Karpas-422 (cell line): ENCODE measurements at regions not wholly inside any gene's neighbourhood (a gene's known extent, or its start where the extent isn't known, plus 50 kb on each side); places are given as distances from the start of the nearest gene placed in this dataset.
A peak's percentile ranks its signal among the peaks of the same experiment; 100 is the strongest.

Experiments used
- DNase-seq: peaks from one replicate; pipeline ENCODE4 v3.0.0-alpha.2; 2015
- H2AFZ ChIP-seq: fragments of 200-600 bp; sonication (generic); 2 replicates; pipeline ENCODE4 v1.6.1; 2014; ENCODE audit warnings: antibody characterized with exemption, low read length, mixed read lengths
- H3K27ac ChIP-seq: fragments of 200-600 bp; sonication (generic); 2 replicates; pipeline ENCODE4 v1.5.1; 2014; ENCODE audit warnings: mild to moderate bottlenecking, low read length, moderate library complexity
- H3K27me3 ChIP-seq: fragments of 200-600 bp; sonication (generic); 2 replicates; pipeline ENCODE4 v1.6.1; 2014; ENCODE audit warnings: low read length, mixed read lengths
- H3K36me3 ChIP-seq: fragments of 200-600 bp; sonication (generic); 2 replicates; pipeline ENCODE4 v1.6.1; 2014; ENCODE audit warnings: low read length, mixed read lengths; ENCODE audit not compliant: insufficient read depth
- H3K4me1 ChIP-seq: fragments of 200-600 bp; sonication (generic); 2 replicates; pipeline ENCODE4 v1.6.1; 2014; ENCODE audit warnings: mild to moderate bottlenecking, low read length, mixed read lengths
- H3K4me2 ChIP-seq: fragments of 200-600 bp; sonication (generic); 2 replicates; pipeline ENCODE4 v1.6.1; 2014; ENCODE audit warnings: low read length, low read depth, mild to moderate bottlenecking; ENCODE audit not compliant: poor library complexity, severe bottlenecking
- H3K4me3 ChIP-seq: fragments of 200-600 bp; sonication (generic); 2 replicates; pipeline ENCODE4 v1.5.1; 2014; ENCODE audit warnings: mild to moderate bottlenecking, antibody characterized with exemption, low read length, mixed read lengths
- H3K79me2 ChIP-seq: fragments of 200-600 bp; sonication (generic); 2 replicates; pipeline ENCODE4 v1.6.1; 2014; ENCODE audit warnings: mild to moderate bottlenecking, low read length, mixed read lengths
- H3K9ac ChIP-seq: fragments of 200-600 bp; sonication (generic); 2 replicates; pipeline ENCODE4 v1.6.0; 2014; ENCODE audit warnings: low read length
- H3K9me2 ChIP-seq: fragments of 200-600 bp; sonication (generic), shearing (Covaris generic); replicated peaks from 2 replicates; pipeline ENCODE4 v1.6.0; 2014; ENCODE audit warnings: mild to moderate bottlenecking, low read length, moderate library complexity; ENCODE audit not compliant: insufficient read depth
- H3K9me3 ChIP-seq: fragments of 300-700, 200-600 bp; sonication (generic); 2 replicates; pipeline ENCODE4 v1.6.1; 2014; ENCODE audit warnings: low read length, mixed read lengths
- H4K20me1 ChIP-seq: fragments of 200-600 bp; sonication (generic); 2 replicates; pipeline ENCODE4 v1.6.1; 2014; ENCODE audit warnings: mild to moderate bottlenecking, antibody characterized with exemption, low read length, low read depth; ENCODE audit not compliant: insufficient read depth

GRCh38 chr11:110026858-110027626 lies 66.2 kb upstream of the ZC3H12C start:
- no peak overlapping the region for H3K27ac ChIP-seq
- no peaks in the 10 kb centered on the region for H3K27me3 ChIP-seq
- H2AFZ ChIP-seq = no peak overlapping the region
- H3K9ac ChIP-seq = no peak overlapping the region
- no peak overlapping the region for H3K4me2 ChIP-seq
- H3K36me3 ChIP-seq = no peaks in the 10 kb centered on the region
- no peaks in the 10 kb centered on the region for H3K79me2 ChIP-seq
- DNase-seq = peak; percentile 72
- no peaks in the 10 kb centered on the region for H3K9me2 ChIP-seq
- H3K4me1 ChIP-seq = peaks cover 9% of the 10 kb centered on the region
- H3K4me3 ChIP-seq = no peak overlapping the region
- no peaks in the 10 kb centered on the region for H4K20me1 ChIP-seq
- no peaks in the 10 kb centered on the region for H3K9me3 ChIP-seq

- DNase-seq = no peak
- Histone ChIP-seq H4K20me1 (no peaks in the 10 kb centered on the region), H3K9me3 (no peaks in the 10 kb centered on the region), H2AFZ (no peak overlapping the region), H3K9ac (no peak overlapping the region), H3K27me3 (0 out of 2 replicates have a peak, but pooled peaks cover 3% of the 10 kb centered on the region), H3K4me3 (no peak overlapping the region), H3K9me2 (no peaks in the 10 kb centered on the region), H3K4me1 (peaks cover 9% of the 10 kb centered on the region), H3K79me2 (no peaks in the 10 kb centered on the region), H3K27ac (no peak overlapping the region), H3K4me2 (no peak overlapping the region), H3K36me3 (no peaks in the 10 kb centered on the region)
Observed at GRCh38 chr11:110027627-110028371, 65.4 kb upstream of the ZC3H12C start.

GRCh38 chr11:110028921-110029320 lies 64.3 kb upstream of the ZC3H12C start:
- Histone ChIP-seq H3K4me1 (peaks cover 9% of the 10 kb centered on the region), H3K36me3 (no peaks in the 10 kb centered on the region), H4K20me1 (no peaks in the 10 kb centered on the region), H3K9ac (no peak overlapping the region), H2AFZ (no peak overlapping the region), H3K4me3 (no peak overlapping the region), H3K9me3 (no peaks in the 10 kb centered on the region), H3K4me2 (no peak overlapping the region), H3K9me2 (no peaks in the 10 kb centered on the region), H3K27me3 (0 out of 2 replicates have a peak, but pooled peaks cover 3% of the 10 kb centered on the region), H3K79me2 (no peaks in the 10 kb centered on the region), H3K27ac (no peak overlapping the region)
- DNase-seq = no peak

- H3K9ac ChIP-seq = no peak overlapping the region
- no peaks in the 10 kb centered on the region for H3K79me2 ChIP-seq
- H3K27me3 ChIP-seq = 0 out of 2 replicates have a peak, but pooled peaks cover 3% of the 10 kb centered on the region
Observed at GRCh38 chr11:110029714-110030113, 63.5 kb upstream of the ZC3H12C start.

GRCh38 chr11:110031171-110031570 lies 62.0 kb upstream of the ZC3H12C start:
- H3K9me2 ChIP-seq = no peaks in the 10 kb centered on the region
- no peak overlapping the region for H3K4me2 ChIP-seq
- no peak overlapping the region for H3K27ac ChIP-seq
- H3K9me3 ChIP-seq = no peaks in the 10 kb centered on the region
- no peak overlapping the region for H3K9ac ChIP-seq
- no peaks in the 10 kb centered on the region for H3K36me3 ChIP-seq
- peaks cover 9% of the 10 kb centered on the region for H3K4me1 ChIP-seq
- 0 out of 2 replicates have a peak, but pooled peaks cover 3% of the 10 kb centered on the region for H3K27me3 ChIP-seq
- no peak overlapping the region for H2AFZ ChIP-seq
- no peaks in the 10 kb centered on the region for H4K20me1 ChIP-seq
- DNase-seq = no peak
- no peak overlapping the region for H3K4me3 ChIP-seq
- H3K79me2 ChIP-seq = no peaks in the 10 kb centered on the region

More at GRCh38 chr11:110029714-110030113, 63.5 kb upstream of the ZC3H12C start:
- H3K4me2 ChIP-seq = no peak overlapping the region
- no peak overlapping the region for H3K4me3 ChIP-seq
- H2AFZ ChIP-seq = no peak overlapping the region
- peaks cover 9% of the 10 kb centered on the region for H3K4me1 ChIP-seq
- H3K9me2 ChIP-seq = no peaks in the 10 kb centered on the region
- H3K27ac ChIP-seq = no peak overlapping the region
- no peaks in the 10 kb centered on the region for H4K20me1 ChIP-seq
- no peak for DNase-seq
- no peaks in the 10 kb centered on the region for H3K36me3 ChIP-seq
- no peaks in the 10 kb centered on the region for H3K9me3 ChIP-seq

GRCh38 chr11:110032259-110032658 lies 60.9 kb upstream of the ZC3H12C start:
- no peak overlapping the region for H3K27ac ChIP-seq
- H3K9ac ChIP-seq = no peak overlapping the region
- H3K79me2 ChIP-seq = no peaks in the 10 kb centered on the region
- peaks cover 3% of the 10 kb centered on the region for H3K4me1 ChIP-seq
- DNase-seq = no peak
- H3K9me3 ChIP-seq = no peaks in the 10 kb centered on the region
- H3K4me2 ChIP-seq = no peak overlapping the region
- no peaks in the 10 kb centered on the region for H3K9me2 ChIP-seq
- no peak overlapping the region for H3K4me3 ChIP-seq
- no peaks in the 10 kb centered on the region for H3K36me3 ChIP-seq
- H3K27me3 ChIP-seq = 0 out of 2 replicates have a peak, but pooled peaks cover 3% of the 10 kb centered on the region
- no peaks in the 10 kb centered on the region for H4K20me1 ChIP-seq
- H2AFZ ChIP-seq = no peak overlapping the region

- H3K9ac ChIP-seq = no peak overlapping the region
- no peaks in the 10 kb centered on the region for H3K4me1 ChIP-seq
- no peaks in the 10 kb centered on the region for H3K79me2 ChIP-seq
- H4K20me1 ChIP-seq = no peaks in the 10 kb centered on the region
- no peaks in the 10 kb centered on the region for H3K36me3 ChIP-seq
- H3K27ac ChIP-seq = no peak overlapping the region
- no peak overlapping the region for H3K4me2 ChIP-seq
- H2AFZ ChIP-seq = no peak overlapping the region
- H3K4me3 ChIP-seq = no peak overlapping the region
- H3K27me3 ChIP-seq = 0 out of 2 replicates have a peak, but pooled peaks cover 3% of the 10 kb centered on the region
- no peaks in the 10 kb centered on the region for H3K9me2 ChIP-seq
- H3K9me3 ChIP-seq = no peaks in the 10 kb centered on the region
- no peak for DNase-seq
Observed at GRCh38 chr11:110032957-110033570, 60.1 kb upstream of the ZC3H12C start.

- H3K9ac ChIP-seq = no peak overlapping the region
- no peaks in the 10 kb centered on the region for H3K4me1 ChIP-seq
- H2AFZ ChIP-seq = no peak overlapping the region
- H4K20me1 ChIP-seq = no peaks in the 10 kb centered on the region
- H3K36me3 ChIP-seq = no peaks in the 10 kb centered on the region
- DNase-seq = no peak
- no peaks in the 10 kb centered on the region for H3K9me3 ChIP-seq
- H3K4me2 ChIP-seq = no peak overlapping the region
- no peak overlapping the region for H3K4me3 ChIP-seq
- H3K27ac ChIP-seq = no peak overlapping the region
- H3K9me2 ChIP-seq = no peaks in the 10 kb centered on the region
- 0 out of 2 replicates have a peak, but pooled peaks cover 6% of the 10 kb centered on the region for H3K27me3 ChIP-seq
- no peaks in the 10 kb centered on the region for H3K79me2 ChIP-seq
Observed at GRCh38 chr11:110034806-110035205, 58.4 kb upstream of the ZC3H12C start.
